Left forelimb (tissue), 1 donor: ENCODE measurements at regions not wholly inside any gene's neighbourhood (a gene's known extent, or its start where the extent isn't known, plus 50 kb on each side); places are given as distances from the start of the nearest gene placed in this dataset.

Experiments
- DNase-seq: peaks from one replicate; pipeline ENCODE4 v3.0.0-alpha.2; 2018; ENCODE audit warnings: low spot score

GRCh38 chrX:39984191-39984956 is 113.4 kb downstream of the BCOR start:
- DNase-seq, result no peak

DNA sequence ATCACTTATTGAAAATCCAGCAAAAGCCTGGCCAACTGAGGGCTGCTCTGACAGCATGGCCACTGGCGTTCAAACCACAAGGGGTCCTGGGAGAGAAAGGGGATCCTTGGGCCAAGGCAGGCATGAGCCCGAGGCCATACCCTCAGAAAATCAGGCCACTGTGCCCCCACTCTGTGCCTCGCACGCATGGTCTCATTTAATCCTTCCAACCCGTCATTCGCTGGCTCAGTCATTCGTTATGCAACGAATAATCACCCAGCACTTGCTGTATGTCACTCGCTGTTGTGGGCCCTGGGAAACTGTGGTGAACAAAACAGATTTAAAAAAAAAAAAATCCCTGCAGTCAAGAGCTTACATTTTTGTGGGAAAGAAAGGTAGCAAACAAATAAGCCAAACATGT is 112.7 kb downstream of the BCOR start:
- DNase-seq, result no peak

- DNase-seq, result no peak
These were observed 112.2 kb downstream of the BCOR start for GRCh38 chrX:39985551-39985950.

- no peak for DNase-seq
These were observed 109.3 kb downstream of the BCOR start for GRCh38 chrX:39988496-39988895.

- no peak for DNase-seq
These were observed 107.4 kb downstream of the BCOR start for GRCh38 chrX:39990388-39990787.

DNA sequence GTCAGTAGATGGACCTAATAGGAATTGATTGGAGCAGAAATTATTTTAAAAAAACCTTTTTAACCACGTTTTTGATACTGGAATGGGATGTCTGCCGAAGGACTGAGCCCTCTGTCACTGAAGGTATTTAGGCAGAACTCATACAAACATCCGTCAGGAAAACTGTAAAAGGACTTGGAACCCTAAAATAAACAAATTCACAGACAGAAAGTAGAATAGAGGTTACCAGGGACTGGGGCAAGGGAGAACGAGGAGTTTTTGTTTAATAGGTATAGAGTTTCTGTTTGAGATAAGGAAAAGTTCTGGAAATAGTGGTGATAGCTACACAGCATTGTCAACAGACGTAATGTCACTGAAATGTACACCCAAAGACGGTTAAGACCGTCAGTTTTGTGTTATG is 105.5 kb downstream of the BCOR start:
- no peak for DNase-seq

DNA sequence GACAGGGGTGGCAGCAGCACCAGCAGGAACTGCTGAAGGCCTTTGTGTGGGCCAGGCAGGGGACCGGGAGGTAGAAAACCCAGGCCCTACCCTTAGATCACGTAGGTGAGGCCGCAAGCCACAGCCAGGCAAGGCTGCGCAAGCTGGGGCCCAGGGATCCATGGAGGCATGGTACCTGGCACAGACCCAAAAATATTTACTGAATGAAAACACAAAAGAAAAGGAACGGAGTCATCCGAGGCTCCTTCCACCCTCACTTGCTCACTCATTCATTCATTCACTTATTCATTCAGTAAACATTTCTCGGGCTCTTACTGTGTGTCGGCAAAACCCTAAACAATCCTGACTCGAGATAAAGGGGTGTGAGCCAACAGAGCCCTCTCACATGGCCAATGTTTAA is 102.3 kb downstream of the BCOR start:
- no peak for DNase-seq

GRCh38 chrX:39996536-39996935 is 101.2 kb downstream of the BCOR start:
- DNase-seq, result no peak

DNA sequence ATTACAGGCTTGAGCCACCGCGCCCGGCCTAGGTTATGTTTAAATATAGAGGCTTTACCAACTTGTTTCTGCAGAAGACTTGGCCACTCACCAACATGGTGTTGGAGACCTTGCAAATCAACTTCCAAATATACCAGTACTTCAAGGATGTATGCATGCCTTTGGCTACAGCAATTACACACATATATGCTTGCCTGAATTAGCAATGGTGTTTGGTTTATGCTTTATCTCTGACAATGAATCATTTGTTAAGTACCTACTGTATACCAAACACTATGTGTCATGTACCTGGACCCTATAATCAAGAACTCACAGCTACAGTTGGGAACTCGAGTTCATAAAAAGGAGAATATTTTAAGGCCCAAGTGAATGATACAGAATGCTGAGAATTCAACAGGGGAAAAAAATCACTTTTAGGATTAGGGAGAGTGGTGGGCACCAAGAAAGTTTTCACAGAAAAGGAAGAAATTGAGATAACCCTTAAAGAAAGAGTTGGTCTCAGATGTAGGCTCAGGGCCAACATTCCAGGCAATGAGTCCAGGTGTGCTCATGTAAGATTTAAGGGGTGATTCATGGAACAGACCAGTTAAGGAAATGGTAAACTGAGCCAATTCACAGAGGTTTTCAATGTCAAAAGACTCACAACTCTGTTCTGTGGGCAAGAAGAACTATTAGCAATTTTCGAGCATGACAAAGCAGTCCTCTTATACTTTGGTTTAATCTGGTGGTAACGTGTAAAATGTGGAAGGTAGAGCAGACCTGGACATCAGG is 98.9 kb downstream of the BCOR start:
- no peak for DNase-seq
